ENCODE measurements at regions not wholly inside any gene's neighbourhood (a gene's known extent, or its start where the extent isn't known, plus 50 kb on each side); places are given as distances from the start of the nearest gene placed in this dataset.

- DNase-seq: no peak
- no peak overlapping the region for H3K27ac ChIP-seq
- no peaks in the 10 kb centered on the region for H3K36me3 ChIP-seq
- H3K4me1 ChIP-seq: peaks cover 0 to 8% (median 0%) of the 10 kb centered on the region in 4 donors
- H3K9me3 ChIP-seq: no peaks in the 10 kb centered on the region
- no peak overlapping the region for H3K4me3 ChIP-seq
- WGBS, 5 donors: 81 to 86% (median 84%) methylated on average over 4 of the region's 4 CpGs
- TF ChIP-seq EP300 (IDR thresholded peaks at IDR 0.05): no peak
- no peak for TF ChIP-seq POLR2AphosphoS5 (IDR thresholded peaks at IDR 0.05)
- TF ChIP-seq POLR2A (IDR thresholded peaks at IDR 0.05): no peak
- TF ChIP-seq CTCF (IDR thresholded peaks at IDR 0.05): no peak
- no peaks in the 10 kb centered on the region for H3K27me3 ChIP-seq
- intact Hi-C loops (cut with DNase I; ENCODE audit: low total_unique reads): no loop called here
Observed at GRCh38 chr16:80390046-80390445, 150.7 kb upstream of the DYNLRB2 start.

- no peak overlapping the region for H3K27ac ChIP-seq
- H3K9me3 ChIP-seq: no peaks in the 10 kb centered on the region
- H3K27me3 ChIP-seq: no peaks in the 10 kb centered on the region
- intact Hi-C loops (cut with DNase I; ENCODE audit: low total_unique reads): no loop called here
- TF ChIP-seq EP300 (IDR thresholded peaks at IDR 0.05) (no peak), CTCF (IDR thresholded peaks at IDR 0.05) (no peak), POLR2A (IDR thresholded peaks at IDR 0.05) (no peak), POLR2AphosphoS5 (IDR thresholded peaks at IDR 0.05) (no peak)
- WGBS, 5 donors: 70 to 89% (median 75%) methylated on average over 5 to 9 of the region's 9 CpGs
- H3K36me3 ChIP-seq: no peaks in the 10 kb centered on the region
- DNase-seq: no peak
- no peak overlapping the region for H3K4me3 ChIP-seq
- H3K4me1 ChIP-seq: peaks cover 0 to 8% (median 0%) of the 10 kb centered on the region in 4 donors
Observed at GRCh38 chr16:80389338-80389737, 151.5 kb upstream of the DYNLRB2 start.

GRCh38 chr16:80387318-80387921 lies 153.4 kb upstream of the DYNLRB2 start:
- H3K4me1 ChIP-seq: peaks cover 0 to 8% (median 0%) of the 10 kb centered on the region in 4 donors
- no peaks in the 10 kb centered on the region for H3K27me3 ChIP-seq
- H3K27ac ChIP-seq: no peak overlapping the region
- H3K36me3 ChIP-seq: no peaks in the 10 kb centered on the region
- WGBS, 5 donors: 74 to 87% (median 80%) methylated on average over 11 to 15 of the region's 15 CpGs
- DNase-seq: peak in 1 of 2 donors; percentile 30
- intact Hi-C loops (cut with DNase I; ENCODE audit: low total_unique reads): no loop called here
- H3K4me3 ChIP-seq: no peak overlapping the region
- no peaks in the 10 kb centered on the region for H3K9me3 ChIP-seq
- TF ChIP-seq POLR2AphosphoS5 (IDR thresholded peaks at IDR 0.05) (no peak), EP300 (IDR thresholded peaks at IDR 0.05) (no peak), CTCF (IDR thresholded peaks at IDR 0.05) (no peak), POLR2A (IDR thresholded peaks at IDR 0.05) (no peak)

DNA sequence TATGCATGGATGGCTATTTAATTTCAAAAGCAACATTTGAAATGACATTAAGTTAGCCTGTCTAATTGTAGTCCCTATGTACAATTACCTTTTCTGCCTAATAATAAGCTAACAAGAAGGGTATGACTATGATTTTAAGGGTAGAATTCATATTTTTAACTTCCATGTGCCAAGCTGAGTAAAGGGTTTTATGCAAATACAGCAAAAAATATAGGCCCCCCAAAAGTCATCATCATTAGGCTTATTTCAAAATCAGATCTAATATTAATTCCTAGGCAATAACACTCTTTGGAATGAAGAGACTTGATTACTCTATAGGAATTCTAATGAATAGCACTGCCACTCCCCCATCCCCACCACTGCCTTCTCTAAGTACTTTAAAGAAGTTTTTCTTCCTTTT lies 155.9 kb upstream of the DYNLRB2 start:
- Histone ChIP-seq H3K4me3 (no peak overlapping the region), H3K4me1 (no peaks in the 10 kb centered on the region), H3K36me3 (no peaks in the 10 kb centered on the region), H3K27ac (no peak overlapping the region), H3K9me3 (no peaks in the 10 kb centered on the region), H3K27me3 (no peaks in the 10 kb centered on the region)
- no peak for DNase-seq
- intact Hi-C loops (cut with DNase I; ENCODE audit: low total_unique reads): no loop called here
- no peak for TF ChIP-seq CTCF (IDR thresholded peaks at IDR 0.05)
- no peak for TF ChIP-seq POLR2AphosphoS5 (IDR thresholded peaks at IDR 0.05)
- TF ChIP-seq EP300 (IDR thresholded peaks at IDR 0.05): no peak
- no peak for TF ChIP-seq POLR2A (IDR thresholded peaks at IDR 0.05)
